IMR-90 (cell line): ENCODE measurements at regions not wholly inside any gene's neighbourhood (a gene's known extent, or its start where the extent isn't known, plus 50 kb on each side); places are given as distances from the start of the nearest gene placed in this dataset.

Experiments used
- ATAC-seq: fragments of 200-7000 bp; cut with Tn5 transposase; 2 replicates; pipeline ENCODE4 v1.9.1; 2020; ENCODE audit warnings: low read depth, mild to moderate bottlenecking, moderate library complexity
- BruUV-seq: library from RNA; stranded (reverse); fragments of 400-500 nt; replicated peaks from 2 replicates; lab custom pipeline; 2021; lab: Mats Ljungman, UMichigan
- CTCF ChIA-PET: fragments of 300-600 bp; formaldehyde crosslinking; extraction: SDS; loops from one replicate; lab custom pipeline; 2021; ENCODE audit warnings: antibody characterized with exemption; lab: Yijun Ruan, JAX
- POLR2A ChIA-PET: fragments of 300-600 bp; sonication (Branson Sonifier 250); formaldehyde crosslinking; loops from one replicate; lab custom pipeline; 2022; ENCODE audit warnings: antibody characterized with exemption; ENCODE audit not compliant: unreplicated experiment; lab: Charles Lee
- DNase-seq: peaks from one replicate; pipeline ENCODE4 v3.0.0; 2013
- H2AFZ ChIP-seq: replicated peaks from 2 replicates; pipeline ENCODE3; 2013; ENCODE audit warnings: low read length, mild to moderate bottlenecking; ENCODE audit not compliant: poor library complexity
- H2AK5ac ChIP-seq: 2 replicates; pipeline ENCODE4 v1.6.1; 2013; ENCODE audit warnings: low read depth, low read length, inconsistent platforms
- H2AK9ac ChIP-seq: replicated peaks from 2 replicates; pipeline ENCODE3; 2013; ENCODE audit warnings: mild to moderate bottlenecking, low read depth, low read length, moderate library complexity; ENCODE audit not compliant: poor library complexity
- H2BK120ac ChIP-seq: 2 replicates; pipeline ENCODE4 v1.6.1; 2013; ENCODE audit warnings: low read depth, low read length, inconsistent platforms
- H2BK15ac ChIP-seq: 3 replicates; pipeline ENCODE4 v1.6.1; 2013; ENCODE audit warnings: low read depth, low read length, inconsistent platforms
- H2BK20ac ChIP-seq: 2 replicates; pipeline ENCODE4 v1.6.1; 2013; ENCODE audit warnings: low read depth, mild to moderate bottlenecking, inconsistent platforms, low read length, moderate library complexity
- H2BK5ac ChIP-seq: 2 replicates; pipeline ENCODE4 v1.6.1; 2013; ENCODE audit warnings: mild to moderate bottlenecking, low read depth, low read length, inconsistent platforms; ENCODE audit not compliant: poor library complexity, severe bottlenecking
- H3K14ac ChIP-seq: replicated peaks from 2 replicates; pipeline ENCODE4 v1.6.1; 2013; ENCODE audit warnings: low read depth, low read length, inconsistent platforms
- H3K18ac ChIP-seq: 2 replicates; pipeline ENCODE4 v1.6.1; 2013; ENCODE audit warnings: low read depth, low read length, control low read depth
- H3K23ac ChIP-seq: 2 replicates; pipeline ENCODE4 v1.6.1; 2013; ENCODE audit warnings: low read depth, low read length, inconsistent platforms
- H3K27ac ChIP-seq: 2 replicates; pipeline ENCODE4 v1.5.1; 2013; ENCODE audit warnings: mild to moderate bottlenecking, control low read depth, low read length; ENCODE audit not compliant: insufficient read depth
- H3K27me3 ChIP-seq: 2 replicates; pipeline ENCODE4 v1.6.1; 2013; ENCODE audit warnings: low read length; ENCODE audit not compliant: control insufficient read depth, insufficient read depth
- H3K36me3 ChIP-seq: 2 replicates; pipeline ENCODE4 v1.6.1; 2013; ENCODE audit warnings: low read length, mixed read lengths; ENCODE audit not compliant: control insufficient read depth, insufficient read depth
- H3K4ac ChIP-seq: 2 replicates; pipeline ENCODE4 v1.6.1; 2013; ENCODE audit warnings: low read depth, low read length, inconsistent platforms
- H3K4me1 ChIP-seq: 2 replicates; pipeline ENCODE4 v1.6.1; 2013; ENCODE audit warnings: low read length, mixed read lengths; ENCODE audit not compliant: control insufficient read depth, insufficient read depth
- H3K4me2 ChIP-seq: 2 replicates; pipeline ENCODE4 v1.6.1; 2013; ENCODE audit warnings: low read depth, mild to moderate bottlenecking, control low read depth, low read length, moderate library complexity
- H3K4me3 ChIP-seq: 2 replicates; pipeline ENCODE4 v1.5.1; 2013; ENCODE audit warnings: low read depth, mild to moderate bottlenecking, control low read depth, low read length, moderate library complexity; ENCODE audit not compliant: insufficient read depth
- H3K56ac ChIP-seq: 2 replicates; pipeline ENCODE4 v1.6.1; 2013; ENCODE audit warnings: low read length, inconsistent platforms; ENCODE audit not compliant: insufficient read depth; ENCODE audit errors: extremely low read depth
- H3K79me1 ChIP-seq, 2 experiments: 2 replicates each; pipeline ENCODE4 v1.6.1; 2013; ENCODE audit warnings: low read length in 2 of 2, inconsistent platforms in 1 of 2, low read depth in 1 of 2
- H3K9ac ChIP-seq: 2 replicates; pipeline ENCODE4 v1.6.1; 2013; ENCODE audit warnings: low read depth, low read length, control low read depth
- H3K9me1 ChIP-seq: 2 replicates; pipeline ENCODE4 v1.6.1; 2013; ENCODE audit warnings: low read length, inconsistent platforms; ENCODE audit not compliant: insufficient read depth
- H3K9me3 ChIP-seq: 2 replicates; pipeline ENCODE4 v1.6.1; 2013; ENCODE audit warnings: low read length; ENCODE audit not compliant: control insufficient read depth, insufficient read depth
- H4K20me1 ChIP-seq: 2 replicates; pipeline ENCODE4 v1.6.1; 2013; ENCODE audit warnings: low read length, inconsistent platforms; ENCODE audit not compliant: insufficient read depth
- H4K5ac ChIP-seq: 2 replicates; pipeline ENCODE4 v1.6.1; 2013; ENCODE audit warnings: mild to moderate bottlenecking, low read depth, low read length, control low read depth
- H4K8ac ChIP-seq, 2 experiments: 2 replicates each; pipeline ENCODE4 v1.6.1; 2013; ENCODE audit warnings: low read depth in 2 of 2, low read length in 2 of 2, control low read depth in 1 of 2, inconsistent platforms in 1 of 2
- H4K91ac ChIP-seq: 2 replicates; pipeline ENCODE4 v1.6.1; 2013; ENCODE audit warnings: low read depth, low read length, inconsistent platforms; ENCODE audit not compliant: insufficient read depth
- CEBPB ChIP-seq: IDR thresholded peaks from 2 replicates; pipeline ENCODE4 v1.6.1; 2012; ENCODE audit warnings: low read depth, low read length, improper control_type of control experiment
- FOS ChIP-seq: fragments of 150-350 bp; IDR thresholded peaks from 2 replicates; pipeline ENCODE4 v1.6.1; 2016; ENCODE audit warnings: low read depth, low read length
- MAFK ChIP-seq: IDR thresholded peaks from 2 replicates; pipeline ENCODE4 v1.6.1; 2012; ENCODE audit warnings: low read depth, low read length, improper control_type of control experiment
- RAD21 ChIP-seq: IDR thresholded peaks from 2 replicates; pipeline ENCODE4 v1.6.1; 2012; ENCODE audit warnings: low read length, improper control_type of control experiment
- SMC3 ChIP-seq: fragments of 150-350 bp; IDR thresholded peaks from 2 replicates; pipeline ENCODE4 v1.6.1; 2016; ENCODE audit warnings: low read depth, mild to moderate bottlenecking, antibody characterized with exemption, low read length, moderate library complexity
- WGBS, 2 experiments: methylation state at CpG; one replicate each; pipeline versions ENCODE4 v1.1.5 to v1.1.7; 2013; ENCODE audit warnings: missing lambda C conversion rate in 2 of 2; ENCODE audit not compliant: insufficient read length in 1 of 2; ENCODE audit errors: extremely low coverage in 2 of 2; 5-methylcytosine and 5-hydroxymethylcytosine counted together
- dilution Hi-C: fragments of 300-500 bp; cut with HindIII; formaldehyde crosslinking; loops from one replicate; pipeline ENCODE4 v1.14.3; 2018; ENCODE audit warnings: low sequenced_read_pairs; ENCODE audit not compliant: unreplicated experiment
- in situ Hi-C: fragments of 300-500 bp; cut with MboI; formaldehyde crosslinking; loops from 3 replicates; pipeline ENCODE4 v1.14.3; 2019; ENCODE audit warnings: low sequenced_read_pairs, inconsistent platforms, mixed read lengths
- intact Hi-C: fragments of 100-400 bp; cut with micrococcal nuclease; formaldehyde crosslinking; loops from 2 replicates; pipeline ENCODE4 v1.10.0; 2022

GRCh38 chr5:1661831-1662558, 137.6 kb downstream of the MRPL36 start:
- Histone ChIP-seq H3K27ac (no peak overlapping the region), H3K4me2 (no peak overlapping the region), H3K79me1 (no peaks in the 10 kb centered on the region), H3K4me1 (no peaks in the 10 kb centered on the region), H2AK9ac (no peak overlapping the region), H2AFZ (no peak overlapping the region), H3K56ac (no peak overlapping the region), H2BK15ac (no peak overlapping the region), H3K4me3 (no peak overlapping the region), H2BK5ac (no peak overlapping the region), H3K9me3 (no peaks in the 10 kb centered on the region), H3K14ac (no peak overlapping the region), H3K36me3 (no peaks in the 10 kb centered on the region), H4K8ac (no peak overlapping the region), H3K18ac (no peak overlapping the region), H3K9me1 (0 out of 2 replicates have a peak, but pooled peaks cover 4% of the 10 kb centered on the region), H4K5ac (no peak overlapping the region), H3K9ac (no peak overlapping the region), H3K27me3 (peaks cover 62% of the 10 kb centered on the region), H3K4ac (no peak overlapping the region), H2BK120ac (no peak overlapping the region), H2BK20ac (no peak overlapping the region), H3K23ac (no peak overlapping the region), H4K91ac (no peak overlapping the region), H2AK5ac (no peak overlapping the region), H4K20me1 (no peaks in the 10 kb centered on the region)
- dilution Hi-C loops: no loop called here
- CTCF ChIA-PET: no interaction called here
- 73% methylated on average over 3 of the region's 23 CpGs; no CpG with 5 or more reads in 1 of the 2 experiments for WGBS, 2 experiments
- no TSS peak for BruUV-seq
- ATAC-seq (no peak), DNase-seq (no peak)
- in situ Hi-C loops: no loop called here
- TF ChIP-seq RAD21 (no peak), SMC3 (no peak), MAFK (no peak), FOS (no peak), CEBPB (no peak)
- intact Hi-C loops: no loop called here
- POLR2A ChIA-PET: no interaction called here
